B cell (primary cell): ENCODE measurements at regions not wholly inside any gene's neighbourhood (a gene's known extent, or its start where the extent isn't known, plus 50 kb on each side); places are given as distances from the start of the nearest gene placed in this dataset.

Experiments used
- EZH2 ChIP-seq: IDR thresholded peaks from 2 replicates; pipeline ENCODE4 v1.6.1; 2012; ENCODE audit warnings: borderline replicate concordance, low read depth, mild to moderate bottlenecking, moderate library complexity, low read length; ENCODE audit not compliant: insufficient read depth, poor library complexity, severe bottlenecking
- TF ChIP-seq, protein P1 (sequence below): fragments of 200-600 bp; IDR thresholded peaks from one replicate; pipeline ENCODE4 v1.8.0; 2022; ENCODE audit warnings: antibody characterized with exemption, mild to moderate bottlenecking

- no peak for TF ChIP-seq EZH2
- TF ChIP-seq, protein P1, sequence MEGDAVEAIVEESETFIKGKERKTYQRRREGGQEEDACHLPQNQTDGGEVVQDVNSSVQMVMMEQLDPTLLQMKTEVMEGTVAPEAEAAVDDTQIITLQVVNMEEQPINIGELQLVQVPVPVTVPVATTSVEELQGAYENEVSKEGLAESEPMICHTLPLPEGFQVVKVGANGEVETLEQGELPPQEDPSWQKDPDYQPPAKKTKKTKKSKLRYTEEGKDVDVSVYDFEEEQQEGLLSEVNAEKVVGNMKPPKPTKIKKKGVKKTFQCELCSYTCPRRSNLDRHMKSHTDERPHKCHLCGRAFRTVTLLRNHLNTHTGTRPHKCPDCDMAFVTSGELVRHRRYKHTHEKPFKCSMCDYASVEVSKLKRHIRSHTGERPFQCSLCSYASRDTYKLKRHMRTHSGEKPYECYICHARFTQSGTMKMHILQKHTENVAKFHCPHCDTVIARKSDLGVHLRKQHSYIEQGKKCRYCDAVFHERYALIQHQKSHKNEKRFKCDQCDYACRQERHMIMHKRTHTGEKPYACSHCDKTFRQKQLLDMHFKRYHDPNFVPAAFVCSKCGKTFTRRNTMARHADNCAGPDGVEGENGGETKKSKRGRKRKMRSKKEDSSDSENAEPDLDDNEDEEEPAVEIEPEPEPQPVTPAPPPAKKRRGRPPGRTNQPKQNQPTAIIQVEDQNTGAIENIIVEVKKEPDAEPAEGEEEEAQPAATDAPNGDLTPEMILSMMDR, result no peak
Observed at GRCh38 chr21:22083899-22084298, 1085.7 kb downstream of the NCAM2 start.
